ENCODE measurements at regions not wholly inside any gene's neighbourhood (a gene's known extent, or its start where the extent isn't known, plus 50 kb on each side); places are given as distances from the start of the nearest gene placed in this dataset.

- no peak for TF ChIP-seq CTCF (conservative IDR thresholded peaks at IDR 0.05; ENCODE audit: low read length)
- TF ChIP-seq EZH2phosphoT487 (IDR thresholded peaks at IDR 0.05; ENCODE audit: borderline replicate concordance, low read depth, low read length): no peak
Measured at GRCh38 chr4:156191044-156191781, 237.5 kb upstream of the CTSO start.

All from OCI-LY7 (cell line).